ENCODE measurements at regions not wholly inside any gene's neighbourhood (a gene's known extent, or its start where the extent isn't known, plus 50 kb on each side); places are given as distances from the start of the nearest gene placed in this dataset.

GRCh38 chr2:183665425-183665824 lies 541.2 kb downstream of the NUP35 start:
- Histone ChIP-seq H3K4me3 (no peak overlapping the region), H3K4me1 (no peaks in the 10 kb centered on the region), H3K27ac (no peak overlapping the region), H3K36me3 (no peaks in the 10 kb centered on the region), H3K27me3 (no peaks in the 10 kb centered on the region), H3K9me3 (no peaks in the 10 kb centered on the region)
- TF ChIP-seq POLR2A (IDR thresholded peaks at IDR 0.05), result no peak
- no peak for TF ChIP-seq CTCF (IDR thresholded peaks at IDR 0.05)
- no peak for TF ChIP-seq POLR2AphosphoS5 (IDR thresholded peaks at IDR 0.05; ENCODE audit: insufficient read depth in 1 of 2, low read depth in 1 of 2)
- DNase-seq (ENCODE audit: extremely low spot score in 2 of 2), result no peak
- intact Hi-C loops (cut with DNase I), result no loop called here

GRCh38 chr2:183666031-183666430 lies 541.8 kb downstream of the NUP35 start:
- Histone ChIP-seq H3K4me3 (no peak overlapping the region), H3K27ac (no peak overlapping the region), H3K36me3 (no peaks in the 10 kb centered on the region), H3K27me3 (no peaks in the 10 kb centered on the region), H3K9me3 (no peaks in the 10 kb centered on the region), H3K4me1 (no peaks in the 10 kb centered on the region)
- DNase-seq (ENCODE audit: extremely low spot score in 2 of 2), result no peak
- intact Hi-C loops (cut with DNase I), result no loop called here
- TF ChIP-seq CTCF (IDR thresholded peaks at IDR 0.05) (no peak), POLR2AphosphoS5 (IDR thresholded peaks at IDR 0.05; ENCODE audit: insufficient read depth in 1 of 2, low read depth in 1 of 2) (no peak), POLR2A (IDR thresholded peaks at IDR 0.05) (no peak)

- Histone ChIP-seq H3K4me1 (no peaks in the 10 kb centered on the region), H3K27me3 (no peaks in the 10 kb centered on the region), H3K36me3 (no peaks in the 10 kb centered on the region), H3K27ac (no peak overlapping the region), H3K9me3 (no peaks in the 10 kb centered on the region), H3K4me3 (no peak overlapping the region)
- intact Hi-C loops (cut with DNase I), result no loop called here
- TF ChIP-seq CTCF (IDR thresholded peaks at IDR 0.05) (no peak), POLR2A (IDR thresholded peaks at IDR 0.05) (no peak), POLR2AphosphoS5 (IDR thresholded peaks at IDR 0.05; ENCODE audit: insufficient read depth in 1 of 2, low read depth in 1 of 2) (no peak)
- no peak for DNase-seq (ENCODE audit: extremely low spot score in 2 of 2)
These were observed 547.0 kb downstream of the NUP35 start for GRCh38 chr2:183671233-183671632.

- H3K4me1 ChIP-seq, result no peaks in the 10 kb centered on the region
These were observed 554.7 kb downstream of the NUP35 start for GRCh38 chr2:183678908-183679307.

GRCh38 chr2:183680573-183680972 lies 556.3 kb downstream of the NUP35 start:
- no peak overlapping the region for H3K27ac ChIP-seq
- H3K27me3 ChIP-seq, result no peaks in the 10 kb centered on the region
- TF ChIP-seq CTCF (IDR thresholded peaks at IDR 0.05) (no peak), POLR2AphosphoS5 (IDR thresholded peaks at IDR 0.05; ENCODE audit: insufficient read depth in 1 of 2, low read depth in 1 of 2) (no peak), POLR2A (IDR thresholded peaks at IDR 0.05) (no peak)
- no peaks in the 10 kb centered on the region for H3K4me1 ChIP-seq
- no peaks in the 10 kb centered on the region for H3K36me3 ChIP-seq
- H3K9me3 ChIP-seq, result no peaks in the 10 kb centered on the region
- no peak for DNase-seq (ENCODE audit: extremely low spot score in 2 of 2)
- no peak overlapping the region for H3K4me3 ChIP-seq
- intact Hi-C loops (cut with DNase I), result no loop called here

More at GRCh38 chr2:183678908-183679307, 554.7 kb downstream of the NUP35 start:
- TF ChIP-seq CTCF (IDR thresholded peaks at IDR 0.05) (no peak), POLR2AphosphoS5 (IDR thresholded peaks at IDR 0.05; ENCODE audit: insufficient read depth in 1 of 2, low read depth in 1 of 2) (no peak), POLR2A (IDR thresholded peaks at IDR 0.05) (no peak)
- Histone ChIP-seq H3K4me3 (no peak overlapping the region), H3K36me3 (no peaks in the 10 kb centered on the region), H3K27me3 (no peaks in the 10 kb centered on the region), H3K9me3 (no peaks in the 10 kb centered on the region), H3K27ac (no peak overlapping the region)
- DNase-seq (ENCODE audit: extremely low spot score in 2 of 2), result no peak
- intact Hi-C loops (cut with DNase I), result no loop called here

All from vagina (tissue), 2 donors.